ENCODE measurements at regions not wholly inside any gene's neighbourhood (a gene's known extent, or its start where the extent isn't known, plus 50 kb on each side); places are given as distances from the start of the nearest gene placed in this dataset.
"Not testable (repeated sequence)": the region's sequence is repeated elsewhere in the genome, so short reads cannot be mapped to it uniquely, and the experiment has no call there.

GRCh38 chr20:52098186-52098585 is 93.4 kb downstream of the ZFP64 start:
- no peak for DNase-seq

DNA sequence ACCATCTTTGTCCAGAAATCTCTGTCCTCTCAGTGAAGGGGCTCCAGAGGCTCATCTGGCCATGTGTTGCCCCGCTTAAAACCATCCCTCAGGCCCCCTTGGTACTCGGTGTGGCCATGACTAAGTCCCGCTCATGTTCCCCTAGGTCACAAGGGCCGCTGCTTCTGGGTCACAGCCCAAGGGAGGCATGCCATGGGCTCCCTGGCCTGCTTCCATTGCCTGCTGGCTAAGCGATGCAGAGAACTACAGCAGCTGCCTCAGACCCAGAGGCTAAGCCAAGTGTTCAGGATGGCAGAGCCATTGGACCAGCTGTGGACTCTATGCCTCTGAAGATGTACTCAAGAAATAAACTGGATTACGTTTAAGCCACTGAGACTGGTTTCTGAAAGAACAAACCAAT is 95.5 kb downstream of the ZFP64 start:
- DNase-seq: no peak

DNA sequence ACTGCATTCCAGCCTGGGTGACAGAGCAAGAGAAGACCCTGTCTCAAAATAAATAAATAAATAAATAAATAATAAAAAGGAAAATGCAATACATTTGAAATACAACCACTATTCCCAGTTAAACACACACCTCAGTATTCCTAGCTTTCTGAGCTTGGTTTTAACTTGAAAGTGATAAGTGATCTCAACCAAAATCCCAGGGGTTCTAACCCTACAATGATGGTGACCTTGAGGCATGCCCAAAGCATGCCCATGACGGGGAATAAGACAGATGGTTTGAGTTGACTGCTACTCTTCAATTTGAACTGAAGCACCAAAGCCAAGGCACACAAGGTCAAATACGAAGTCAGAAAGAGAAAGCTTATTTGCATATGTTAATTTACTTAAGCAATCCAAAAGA is 96.9 kb downstream of the ZFP64 start:
- no peak for DNase-seq

- DNase-seq: no peak
Measured at GRCh38 chr20:52093575-52093974, 98.0 kb downstream of the ZFP64 start.

- DNase-seq: no peak
Measured at GRCh38 chr20:52090035-52090434, 101.5 kb downstream of the ZFP64 start.

GRCh38 chr20:52087471-52087870 is 104.1 kb downstream of the ZFP64 start:
- DNase-seq: no peak

- no peak for DNase-seq
Measured at GRCh38 chr20:52086878-52087277, 104.7 kb downstream of the ZFP64 start.

DNA sequence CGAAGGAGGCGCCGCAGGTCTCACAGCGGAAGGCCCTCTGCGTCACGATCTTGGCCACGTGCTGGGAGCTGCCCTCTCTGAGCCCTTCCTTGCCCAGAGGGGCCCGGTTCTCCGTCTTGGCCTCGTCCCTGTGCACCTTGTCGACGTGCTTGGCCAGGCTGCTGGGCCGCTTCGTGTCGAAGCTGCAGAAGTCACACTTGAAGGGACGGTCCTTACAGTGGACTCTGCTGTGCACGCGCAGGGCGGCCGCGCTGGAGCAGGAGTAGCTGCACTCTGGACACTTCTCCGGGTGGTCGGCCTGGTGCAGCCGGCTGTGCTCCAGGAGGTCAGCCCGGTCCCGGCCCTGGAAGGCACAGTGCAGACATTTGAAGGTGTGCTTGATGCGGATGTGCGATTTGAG is 106.9 kb downstream of the ZFP64 start:
- DNase-seq: no peak

GRCh38 chr20:52083627-52084232 is 107.8 kb downstream of the ZFP64 start:
- DNase-seq: peak; percentile 57

- no peak for DNase-seq
Measured at GRCh38 chr20:52082612-52083011, 109.0 kb downstream of the ZFP64 start.

DNA sequence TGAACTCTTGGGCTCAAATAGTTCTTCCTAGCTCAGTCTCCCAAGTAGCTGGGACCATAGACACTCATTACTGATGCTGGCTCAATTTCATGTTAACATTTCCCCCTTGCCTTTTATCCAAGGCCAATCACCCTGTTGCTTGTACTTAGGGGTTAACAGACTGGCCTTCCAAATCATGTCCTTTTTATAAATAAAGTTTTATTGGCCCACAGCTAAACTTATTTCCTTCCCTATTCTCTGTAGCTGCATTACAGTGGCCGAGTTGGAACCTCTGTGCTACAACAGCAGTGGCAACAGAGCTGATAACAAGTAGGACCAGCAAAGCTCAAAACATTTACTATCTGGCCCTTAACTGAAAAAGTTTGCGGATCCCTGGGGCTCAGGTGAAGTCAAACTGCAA is 109.8 kb downstream of the ZFP64 start:
- no peak for DNase-seq

- no peak for DNase-seq
Measured at GRCh38 chr20:52081066-52081465, 110.5 kb downstream of the ZFP64 start.

DNA sequence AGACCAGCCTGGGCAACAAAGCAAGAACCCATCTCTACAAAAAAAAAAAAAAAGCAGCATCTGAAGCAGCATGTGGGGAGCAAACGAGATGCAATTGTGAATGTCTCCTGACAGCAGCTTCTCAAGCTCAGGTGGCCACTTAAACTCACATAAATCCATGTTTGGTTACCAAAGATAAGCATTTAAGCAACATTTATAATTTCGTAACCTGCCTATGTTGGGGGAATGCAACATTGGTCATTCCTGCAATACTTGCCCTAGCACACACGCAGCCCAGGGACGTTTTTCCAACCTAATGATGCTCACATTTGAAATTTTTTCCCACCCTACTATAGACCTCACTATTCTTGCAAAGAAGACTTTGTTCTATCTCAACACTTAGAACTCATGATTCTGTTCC is 113.3 kb downstream of the ZFP64 start:
- DNase-seq: no peak

GRCh38 chr20:52076164-52076563 is 115.4 kb downstream of the ZFP64 start:
- DNase-seq: peak; percentile 1

- no peak for DNase-seq
Measured at GRCh38 chr20:52075400-52075799, 116.2 kb downstream of the ZFP64 start.

- DNase-seq: no peak
Measured at GRCh38 chr20:52071136-52071535, 120.4 kb downstream of the ZFP64 start.

DNA sequence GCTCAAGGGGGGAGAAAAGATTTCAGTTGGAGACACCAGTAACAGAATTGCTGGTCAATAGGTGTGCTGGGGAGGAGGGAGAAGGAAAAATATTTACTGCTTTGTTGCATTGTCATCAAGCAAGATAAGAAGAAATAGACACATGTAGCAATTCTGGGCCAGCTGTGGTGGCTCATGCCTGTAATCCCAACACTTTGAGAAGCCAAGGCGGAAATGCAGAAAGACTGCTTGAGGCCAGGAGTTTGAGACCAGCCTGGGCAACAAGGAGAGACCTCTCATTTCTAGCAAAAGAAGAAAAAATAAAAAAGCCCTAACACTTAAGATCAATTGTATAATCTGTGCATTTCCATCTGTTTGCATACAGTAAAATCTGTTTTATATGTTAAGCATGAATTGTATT is 126.6 kb downstream of the ZFP64 start:
- DNase-seq: no peak

DNA sequence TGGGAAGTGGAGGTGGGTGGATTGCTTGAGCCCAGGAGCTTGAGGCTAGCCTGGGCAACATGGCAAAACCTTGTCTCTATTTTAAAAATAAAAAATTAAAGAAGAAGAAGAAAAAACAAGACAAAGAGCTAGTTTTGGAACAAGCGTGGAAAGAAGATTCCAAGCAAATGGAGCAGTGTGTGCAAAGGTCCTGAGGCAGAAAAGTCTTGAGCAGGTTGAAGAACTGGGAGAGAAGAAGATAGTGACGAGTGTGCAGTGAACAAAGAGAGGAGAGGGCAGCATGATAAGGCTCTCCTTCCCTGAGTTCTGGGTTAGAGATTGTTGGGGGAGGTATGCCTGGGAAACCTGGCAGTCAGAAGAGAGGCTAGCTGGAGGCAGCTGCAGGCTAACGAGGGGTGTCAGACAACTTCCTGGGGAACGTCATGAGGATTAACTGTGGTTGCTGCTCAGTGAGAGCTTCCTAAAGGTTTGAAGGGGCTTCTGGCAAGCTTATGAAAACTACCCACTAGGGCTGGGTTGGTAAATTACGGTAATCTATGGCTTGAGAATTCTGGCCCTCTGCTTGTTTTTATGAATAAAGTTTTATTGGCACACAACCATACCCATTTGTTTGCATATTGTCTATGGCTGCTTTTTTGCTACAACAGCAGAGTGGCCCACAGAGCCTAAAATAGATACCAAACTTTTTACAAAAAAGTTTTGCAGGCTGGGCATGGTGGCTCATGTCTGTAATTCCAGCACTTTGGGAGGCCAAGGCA is 128.9 kb downstream of the ZFP64 start:
- no peak for DNase-seq

GRCh38 chr20:52060794-52061714 is 130.5 kb downstream of the ZFP64 start:
- no peak for DNase-seq

DNA sequence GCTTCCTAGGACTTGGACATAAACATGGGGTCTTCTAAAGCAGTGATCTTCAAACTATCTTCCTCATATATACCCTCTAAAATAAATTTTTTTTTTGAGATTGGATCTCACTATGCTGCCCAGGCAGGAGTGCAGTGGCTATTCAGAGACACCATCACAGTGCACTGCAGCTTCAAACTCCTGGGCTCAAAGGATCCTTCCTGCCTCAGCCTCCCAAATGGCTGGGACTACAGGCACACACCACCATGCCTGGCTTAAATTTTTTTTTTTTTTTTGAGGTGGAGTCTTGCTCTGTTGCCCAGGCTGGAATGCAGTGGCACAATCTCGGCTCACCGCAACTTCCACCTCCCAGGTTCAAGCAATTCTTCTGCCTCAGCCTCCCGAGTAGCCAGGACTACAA is 134.4 kb downstream of the ZFP64 start:
- not testable (repeated sequence) for DNase-seq

DNA sequence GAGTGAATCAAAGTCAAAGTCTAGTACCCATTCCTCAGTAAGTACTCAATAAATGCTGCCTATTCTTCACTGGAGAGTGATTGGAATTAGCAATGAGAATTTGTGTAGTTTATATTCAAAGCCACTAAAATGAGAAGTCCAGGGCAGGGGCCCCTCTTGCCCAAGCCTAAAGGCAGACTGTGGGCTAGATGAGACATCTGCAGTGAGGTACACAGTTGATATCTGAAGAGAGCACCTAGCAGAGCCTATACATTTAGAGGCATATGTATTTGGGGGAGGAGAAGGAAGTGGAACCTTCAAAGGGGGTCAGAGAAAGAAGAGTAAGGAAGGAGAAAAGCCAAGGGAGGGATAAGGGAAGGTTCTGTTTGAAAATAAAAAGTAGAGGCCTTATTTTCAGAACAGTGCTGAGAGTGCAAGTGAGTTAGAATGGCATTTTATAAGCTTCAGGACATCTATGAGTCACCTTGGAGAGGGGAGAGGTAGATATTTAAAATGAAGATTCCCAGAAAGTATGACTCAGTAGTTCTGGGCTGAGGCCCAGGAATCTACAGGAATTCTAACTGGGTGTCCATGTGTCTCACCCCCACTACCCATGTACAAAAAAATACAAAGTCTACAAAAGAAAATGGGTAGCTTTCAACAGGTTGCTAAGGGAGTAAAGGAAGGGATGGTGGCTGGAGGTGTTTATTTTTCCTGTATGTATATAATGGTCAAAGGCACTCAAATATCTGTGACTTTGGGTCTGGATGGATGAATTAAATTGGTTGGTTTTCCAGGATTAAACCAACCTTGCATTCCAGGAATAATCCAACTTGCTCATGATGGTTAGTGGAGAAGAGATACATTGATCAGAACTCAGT is 135.1 kb downstream of the ZFP64 start:
- DNase-seq: no peak

DNA sequence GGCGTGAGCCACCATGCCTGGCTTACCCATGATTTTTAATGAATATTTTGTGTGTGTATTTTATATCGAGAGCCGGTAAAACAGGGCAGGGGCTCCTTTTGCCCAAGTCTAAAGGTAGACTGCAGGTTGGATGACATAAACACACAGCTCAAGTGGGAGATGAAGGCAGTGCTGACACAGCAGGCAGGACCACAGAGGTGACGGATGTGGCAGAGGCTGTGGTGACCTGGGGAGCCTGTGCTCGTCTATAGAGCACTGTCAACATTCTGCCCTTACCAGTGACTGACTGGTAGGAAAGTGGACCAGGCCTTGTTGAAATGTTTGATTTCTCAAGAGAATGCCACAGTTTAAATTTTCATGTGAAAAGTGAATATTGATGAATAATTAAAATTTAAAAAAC is 137.5 kb downstream of the ZFP64 start:
- DNase-seq: no peak
